ENCODE measurements at regions not wholly inside any gene's neighbourhood (a gene's known extent, or its start where the extent isn't known, plus 50 kb on each side); places are given as distances from the start of the nearest gene placed in this dataset.
"Not testable (repeated sequence)": the region's sequence is repeated elsewhere in the genome, so short reads cannot be mapped to it uniquely, and the experiment has no call there.

DNA sequence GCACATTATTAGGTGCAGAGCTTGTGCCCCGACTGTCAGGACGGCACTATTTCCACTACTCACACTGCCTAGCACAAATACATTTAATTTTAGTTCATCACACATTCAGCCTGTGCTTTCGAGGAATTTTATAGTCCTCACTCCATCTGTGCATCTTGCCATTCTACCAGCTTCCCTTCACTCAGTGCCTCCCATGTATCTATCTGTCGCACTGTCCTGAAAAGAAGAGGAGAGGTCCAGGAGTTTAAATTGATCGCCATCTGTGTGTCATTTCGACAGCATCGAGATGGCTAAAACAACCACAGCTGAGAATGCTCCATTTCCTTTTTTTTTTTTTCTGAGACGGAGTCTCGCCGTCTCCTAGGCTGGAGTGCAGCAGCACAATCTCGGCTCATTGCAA lies 97.6 kb upstream of the FOXN3 start:
- no peak for DNase-seq

DNA sequence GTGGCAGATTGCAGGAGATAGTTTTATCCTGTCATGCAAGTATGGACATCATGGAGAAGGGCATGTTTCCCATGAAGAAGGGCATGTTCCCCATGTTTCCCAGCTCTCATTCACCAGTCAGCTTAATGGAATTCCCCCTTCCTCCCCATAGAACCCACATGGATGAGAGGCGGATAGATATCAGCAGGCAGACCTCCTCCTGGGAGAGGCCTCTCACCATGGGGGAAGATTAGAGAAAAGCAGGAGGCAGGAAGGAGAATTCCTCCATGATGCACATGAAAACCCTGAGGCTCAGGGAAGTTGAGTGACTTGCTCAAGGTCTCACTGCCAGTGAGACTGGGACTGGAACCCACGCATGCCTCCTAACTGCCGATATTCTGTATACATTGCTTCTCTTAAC lies 92.9 kb upstream of the FOXN3 start:
- no peak for DNase-seq

DNA sequence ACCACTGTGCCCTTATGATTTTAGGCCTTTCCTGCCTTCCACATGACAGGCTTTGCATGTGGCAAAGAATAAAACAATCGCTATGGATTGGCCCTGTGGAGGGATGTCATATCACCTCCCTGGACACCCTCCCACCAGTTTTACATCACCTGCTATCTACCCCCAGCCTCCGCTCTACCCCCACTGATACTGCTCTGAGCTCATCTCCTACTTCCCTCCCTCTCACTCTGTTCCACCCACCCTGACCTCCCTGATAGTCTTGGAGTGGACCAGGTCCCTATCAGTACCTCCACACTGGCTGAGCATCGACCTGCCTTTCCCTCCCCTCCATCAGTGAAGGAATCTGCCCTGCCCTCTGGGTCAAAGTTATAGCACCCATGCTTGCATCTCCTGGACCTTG lies 91.8 kb upstream of the FOXN3 start:
- DNase-seq, result no peak

DNA sequence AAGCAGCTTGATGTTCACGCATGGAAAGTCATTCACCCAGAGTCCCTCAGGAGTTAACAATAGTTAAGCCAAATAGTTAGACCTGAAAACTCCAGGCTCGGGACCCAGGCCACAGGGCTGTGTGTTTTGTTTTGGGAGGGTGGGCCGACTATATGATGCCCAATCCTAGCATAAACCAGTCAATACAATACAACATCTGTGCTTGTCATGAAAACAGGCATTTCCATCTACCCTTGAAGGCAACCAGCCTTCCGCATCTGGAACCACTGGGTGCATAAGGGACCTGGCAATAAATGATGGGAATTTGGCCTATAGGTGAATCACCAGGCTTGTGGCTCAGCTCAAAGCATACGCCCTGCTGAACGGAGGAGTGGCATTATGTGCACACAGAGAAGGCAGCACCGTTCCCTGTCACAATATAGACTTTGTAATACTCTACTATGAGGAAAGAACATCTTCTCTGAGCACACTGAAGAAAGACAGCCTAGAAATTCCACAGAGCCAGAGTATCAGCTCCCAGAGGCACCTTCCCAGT lies 91.0 kb upstream of the FOXN3 start:
- DNase-seq, result no peak

DNA sequence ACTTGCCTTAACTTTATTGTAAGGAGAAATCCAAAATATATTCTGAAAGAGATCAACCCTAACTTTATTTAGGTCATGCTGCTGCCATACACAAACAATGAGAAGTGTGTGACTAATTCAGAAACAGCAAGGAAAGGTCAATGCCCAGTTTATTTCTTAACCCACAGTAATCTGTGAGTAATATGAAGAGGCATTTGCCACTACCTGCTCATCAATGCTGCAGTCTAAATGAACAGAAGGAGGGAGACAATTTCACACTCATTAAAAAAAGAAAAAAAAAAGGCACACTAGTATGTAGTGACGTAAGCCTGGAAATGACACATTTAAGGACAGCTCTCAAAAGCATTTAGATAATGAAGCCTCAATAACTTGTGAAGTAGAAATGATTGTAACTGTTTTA lies 90.5 kb upstream of the FOXN3 start:
- DNase-seq, result no peak

DNA sequence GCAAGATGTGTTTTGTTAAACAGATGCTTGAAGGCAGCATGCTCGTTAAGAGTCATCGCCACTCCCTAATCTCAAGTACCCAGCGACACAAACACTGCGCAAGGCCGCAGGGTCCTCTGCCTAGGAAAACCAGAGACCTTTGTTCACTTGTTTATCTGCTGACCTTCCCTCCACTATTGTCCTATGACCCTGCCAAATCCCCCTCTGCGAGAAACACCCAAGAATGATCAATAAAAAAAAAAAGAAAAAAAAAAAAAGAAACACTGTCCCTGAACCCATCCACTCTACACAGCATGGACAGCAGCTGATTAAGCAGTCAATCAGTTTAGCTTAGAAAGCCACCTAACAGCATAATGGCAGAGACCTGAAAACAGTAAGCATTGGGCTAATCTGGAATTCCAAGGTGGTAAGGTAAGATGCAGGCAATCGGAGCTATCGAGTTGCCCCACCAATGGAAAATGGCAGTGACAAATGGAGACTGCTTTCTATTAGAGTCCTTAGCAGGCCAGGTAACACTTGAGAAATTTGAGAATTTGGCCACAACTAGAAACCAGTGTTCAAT lies 89.9 kb upstream of the FOXN3 start:
- DNase-seq, result not testable (repeated sequence)

DNA sequence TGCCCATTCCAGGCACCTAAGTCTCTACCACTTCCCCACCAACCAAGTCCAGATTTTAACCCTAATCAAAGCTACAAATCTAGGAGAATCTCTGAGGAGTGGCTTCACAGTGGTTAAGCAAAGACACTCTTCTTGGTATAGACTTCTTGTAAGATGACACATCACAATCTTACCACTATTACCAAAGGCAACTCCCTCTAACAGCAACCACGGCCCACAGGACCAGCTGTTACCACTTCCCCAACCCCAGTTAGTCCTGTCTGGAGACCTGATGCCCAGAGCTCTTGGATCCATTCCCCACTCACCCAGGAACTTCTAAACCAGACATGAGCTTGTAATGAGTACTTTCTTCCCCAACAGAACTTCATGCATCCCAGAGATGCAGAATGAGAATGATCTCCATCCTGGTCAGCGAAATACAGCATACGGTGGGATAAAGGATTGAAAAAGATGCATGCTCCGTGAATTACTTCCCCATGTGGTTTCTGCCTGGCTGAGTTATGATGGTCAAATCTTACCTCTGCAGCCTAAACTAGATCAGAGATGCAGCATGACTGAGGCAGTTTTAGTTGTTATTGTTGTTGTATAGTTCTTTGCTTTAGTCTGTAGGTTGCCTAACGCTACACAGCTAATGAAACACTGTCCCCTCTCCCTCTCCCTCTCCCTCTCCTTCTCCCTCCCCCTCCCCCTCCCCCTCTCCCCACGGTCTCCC lies 87.7 kb upstream of the FOXN3 start:
- no peak for DNase-seq

DNA sequence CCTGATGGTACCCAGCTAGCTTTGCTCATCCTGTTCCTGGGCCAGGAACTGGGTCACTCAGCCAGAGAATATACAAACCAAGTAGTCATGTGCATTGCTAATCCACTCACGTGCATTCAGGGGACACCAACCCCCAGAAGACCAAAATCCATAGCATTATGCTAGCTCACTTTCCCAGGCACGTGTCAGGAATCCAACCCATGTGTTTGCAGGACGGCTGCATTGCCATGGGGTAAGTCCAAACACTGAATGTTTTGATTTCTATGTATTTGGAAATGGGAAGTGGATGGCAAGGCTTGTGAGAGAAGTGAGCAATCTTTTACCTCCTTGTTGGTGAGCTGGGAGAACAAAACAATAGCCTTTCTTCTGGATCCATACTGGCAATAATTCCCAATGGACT lies 87.1 kb upstream of the FOXN3 start:
- no peak for DNase-seq

DNA sequence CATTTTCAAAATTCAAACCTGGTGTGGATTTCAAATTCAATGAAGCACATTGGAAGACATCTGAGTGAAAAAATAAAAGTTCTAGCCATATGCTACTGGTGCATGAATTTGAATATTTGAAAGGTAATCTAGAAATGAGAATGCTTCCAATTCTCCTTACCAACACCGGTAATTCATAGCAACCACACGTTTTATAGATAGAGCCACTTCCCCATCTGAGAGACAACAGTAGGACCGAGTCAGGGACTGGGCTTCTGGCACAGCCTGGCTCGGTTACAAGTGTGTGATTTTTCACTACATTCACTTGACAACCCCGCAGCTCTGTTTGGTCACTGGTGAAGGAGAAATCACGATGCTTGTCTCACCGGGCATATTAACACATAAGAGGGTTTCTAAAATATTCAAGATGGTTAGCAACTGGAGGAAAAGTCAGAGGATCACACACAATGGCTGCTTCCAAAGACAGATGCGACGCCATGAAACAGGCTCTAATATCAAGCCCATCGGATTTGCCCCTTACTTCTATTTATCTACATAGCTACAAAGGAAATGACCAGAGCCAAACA lies 86.5 kb upstream of the FOXN3 start:
- no peak for DNase-seq

DNA sequence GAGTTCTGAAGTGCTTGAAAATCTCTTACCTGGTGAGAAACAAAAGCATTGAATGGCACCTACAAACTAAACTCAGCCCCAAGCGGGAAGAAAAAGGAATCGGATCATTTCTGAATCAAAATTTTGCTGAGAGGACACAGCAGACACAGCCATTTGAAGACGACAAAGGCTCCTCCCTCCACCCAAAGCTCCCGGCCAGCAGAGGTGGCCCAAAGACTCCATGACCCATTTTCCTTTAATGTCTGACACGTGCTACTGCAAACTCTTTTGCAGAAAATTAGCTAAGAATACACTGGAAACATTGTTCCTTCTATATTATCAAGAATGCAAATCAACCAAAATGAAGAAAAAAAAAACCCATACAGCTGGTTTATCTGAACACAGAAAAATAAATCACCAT lies 85.9 kb upstream of the FOXN3 start:
- no peak for DNase-seq

DNA sequence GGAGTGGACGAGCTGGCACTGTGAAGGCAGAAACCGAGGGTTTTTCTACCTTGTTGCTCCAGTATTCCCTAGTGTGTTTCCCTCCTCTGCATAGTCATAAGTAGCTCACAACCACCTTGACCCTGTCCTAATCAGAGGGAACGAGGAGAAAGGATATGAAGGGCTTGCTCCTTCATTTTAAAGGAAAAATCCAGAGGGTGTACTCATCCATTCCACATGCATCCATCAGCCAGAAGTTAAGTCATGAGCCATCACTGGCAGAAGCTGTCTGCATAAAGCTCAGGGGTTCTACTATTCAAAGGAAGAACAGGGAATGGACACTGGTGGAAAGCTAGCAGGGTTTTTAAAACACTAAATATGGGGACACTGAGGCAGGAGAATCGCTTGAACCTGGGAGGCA lies 84.3 kb upstream of the FOXN3 start:
- DNase-seq, result no peak

DNA sequence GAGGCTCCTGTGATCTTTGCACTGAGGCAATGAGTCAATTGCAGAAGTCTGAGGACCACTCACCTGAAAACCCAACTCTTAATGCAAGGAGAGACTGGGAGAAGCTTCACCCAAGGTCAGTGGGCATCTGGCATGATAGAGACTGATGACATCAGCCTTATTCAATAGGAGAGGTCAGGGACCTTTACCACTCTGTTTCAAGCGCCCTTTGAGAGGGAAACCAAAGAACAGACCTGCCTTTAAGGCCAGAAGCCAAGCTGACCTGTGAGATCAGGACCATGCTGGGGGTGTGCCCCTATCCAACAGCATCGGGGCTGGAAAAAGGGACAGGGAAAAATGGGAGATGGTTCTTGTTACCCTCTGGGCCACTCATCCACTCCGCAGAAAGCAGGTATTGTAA lies 83.3 kb upstream of the FOXN3 start:
- no peak for DNase-seq

DNA sequence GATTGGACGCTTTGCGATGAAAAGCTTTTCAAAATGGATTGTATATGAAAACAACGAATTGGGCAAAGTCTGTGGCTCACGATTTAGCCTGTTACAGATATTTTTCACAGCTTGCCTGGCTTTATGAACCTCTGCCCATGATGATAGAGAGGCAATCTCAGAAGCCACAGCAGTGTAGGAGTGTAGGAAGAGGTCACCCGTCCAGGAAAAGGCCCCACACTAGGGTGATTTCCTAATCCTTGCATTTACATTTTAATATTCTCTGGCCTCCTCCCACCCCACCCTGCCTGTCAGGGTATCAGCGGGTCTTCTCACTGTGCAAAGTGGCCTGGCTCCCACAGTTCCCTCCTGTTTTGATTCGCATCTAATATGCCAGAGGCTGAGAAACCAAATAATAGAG lies 81.8 kb upstream of the FOXN3 start:
- no peak for DNase-seq

DNA sequence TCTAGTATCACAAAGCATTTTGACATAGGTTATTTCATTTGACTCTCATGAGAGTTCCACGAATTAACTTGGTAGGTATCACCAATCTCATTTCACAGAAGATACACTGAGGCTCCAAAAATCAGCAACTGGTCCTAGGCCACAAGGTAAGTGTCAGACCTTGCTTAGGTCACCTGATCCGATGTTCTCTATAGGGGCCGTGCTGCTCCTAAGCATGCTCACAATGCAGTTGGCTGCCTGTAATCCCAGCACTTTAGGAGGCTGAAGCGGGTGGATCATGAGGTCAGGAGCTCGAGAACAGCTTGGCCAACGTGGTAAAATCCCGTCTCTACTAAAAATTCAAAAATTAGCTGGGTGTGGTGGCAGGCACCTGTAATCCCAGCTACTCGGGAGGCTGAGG lies 78.7 kb upstream of the FOXN3 start:
- DNase-seq, result no peak

DNA sequence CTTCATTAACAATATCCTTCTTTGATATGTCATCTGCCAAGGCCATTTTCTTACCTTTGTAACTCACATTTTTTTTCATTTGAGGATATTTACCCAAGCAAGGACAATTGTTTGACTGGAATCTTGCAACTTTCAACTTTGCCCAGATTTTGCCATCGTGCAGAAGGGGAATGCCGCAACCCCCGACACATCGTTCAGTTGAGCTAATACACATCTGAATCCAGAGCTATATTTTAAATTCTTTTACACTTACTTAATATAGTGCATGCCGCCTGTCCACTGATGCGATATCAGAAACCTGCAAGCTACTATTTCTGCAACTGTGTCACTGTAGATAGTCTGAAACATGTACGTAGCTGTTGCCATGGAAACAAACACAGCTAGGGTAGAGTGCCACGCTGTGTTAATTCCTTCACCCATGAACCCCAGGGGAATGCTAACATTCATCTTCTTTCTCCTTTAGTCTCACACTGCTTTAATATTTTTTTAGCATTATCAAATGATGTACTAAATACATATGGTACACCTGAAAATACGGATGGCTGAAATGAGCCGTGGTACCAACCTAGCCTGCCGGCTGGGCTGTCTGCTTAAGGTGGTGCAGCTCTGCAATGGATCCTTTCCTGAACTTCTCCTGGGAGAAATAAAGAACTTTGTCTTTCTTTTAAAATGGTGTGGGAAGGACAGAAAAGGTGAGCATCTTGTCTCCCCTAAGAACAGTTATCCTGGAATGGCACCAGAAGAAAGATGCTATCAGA lies 77.0 kb upstream of the FOXN3 start:
- no peak for DNase-seq

DNA sequence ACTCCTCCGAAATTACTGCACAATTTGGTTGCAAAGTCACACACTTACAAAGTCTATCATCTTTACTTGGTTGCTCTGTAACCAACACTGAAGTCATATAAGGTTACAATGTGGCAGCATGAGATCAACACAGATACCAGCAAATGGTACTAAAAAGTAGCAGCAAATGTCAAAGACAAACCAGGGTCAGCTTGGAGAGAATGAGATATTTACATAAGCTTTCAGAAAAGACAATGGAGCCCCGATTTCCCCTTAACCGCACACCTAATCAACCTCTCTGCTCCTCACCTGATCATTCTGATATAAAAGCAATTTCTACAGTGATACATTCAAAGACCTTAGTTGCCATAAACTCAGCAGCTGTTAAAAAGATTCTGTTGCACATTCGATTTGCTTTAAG lies 76.4 kb upstream of the FOXN3 start:
- no peak for DNase-seq

DNA sequence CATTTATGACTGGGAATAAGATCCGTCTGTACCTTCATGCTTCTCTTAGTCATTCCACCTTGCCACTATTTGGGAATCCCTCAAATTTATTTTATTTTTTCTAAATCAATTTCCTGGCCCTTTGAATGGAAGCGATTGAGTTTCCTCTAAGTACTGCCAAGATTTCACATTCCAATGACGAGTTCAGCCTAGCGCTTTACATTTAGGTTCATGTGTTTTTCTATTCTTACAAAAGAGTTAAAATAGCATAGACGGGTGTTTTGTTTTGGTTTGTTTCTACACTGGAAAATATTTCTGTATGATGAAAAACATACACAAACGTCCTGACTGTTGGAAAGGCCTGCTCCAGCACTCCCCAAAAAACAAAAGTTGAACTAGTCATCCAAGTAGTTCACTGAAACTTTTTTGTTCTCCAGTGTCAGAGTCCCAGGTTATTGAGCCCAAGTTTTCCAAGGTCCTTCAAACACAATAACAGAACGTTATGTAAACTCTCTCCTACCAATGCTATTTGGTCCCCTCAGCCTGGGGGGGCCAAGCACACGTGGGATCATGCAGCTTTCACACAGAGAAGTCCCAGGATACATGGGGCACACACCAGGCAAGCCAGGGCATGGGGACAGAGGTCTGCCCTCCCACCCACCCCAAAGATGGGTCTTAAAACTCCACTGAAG lies 74.8 kb upstream of the FOXN3 start:
- no peak for DNase-seq

DNA sequence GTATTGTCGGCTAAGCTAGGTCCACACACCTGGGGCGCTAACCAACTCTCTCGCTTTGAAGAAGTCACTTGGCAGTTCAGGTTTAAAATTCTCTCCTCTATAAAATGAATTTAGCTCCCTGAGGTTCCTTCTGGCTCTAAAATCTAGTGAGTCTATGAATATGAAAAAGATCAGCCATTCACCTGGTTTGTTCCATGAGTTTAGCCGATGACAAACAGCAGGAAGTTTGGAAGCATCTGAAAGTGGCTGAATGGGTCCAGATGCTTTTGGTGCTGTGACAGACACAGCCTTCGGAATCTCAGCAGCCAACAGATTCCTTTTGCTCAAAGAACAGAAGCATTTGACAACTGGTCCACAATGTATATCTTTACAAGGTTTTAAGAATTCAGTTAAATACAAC lies 73.4 kb upstream of the FOXN3 start:
- no peak for DNase-seq

DNA sequence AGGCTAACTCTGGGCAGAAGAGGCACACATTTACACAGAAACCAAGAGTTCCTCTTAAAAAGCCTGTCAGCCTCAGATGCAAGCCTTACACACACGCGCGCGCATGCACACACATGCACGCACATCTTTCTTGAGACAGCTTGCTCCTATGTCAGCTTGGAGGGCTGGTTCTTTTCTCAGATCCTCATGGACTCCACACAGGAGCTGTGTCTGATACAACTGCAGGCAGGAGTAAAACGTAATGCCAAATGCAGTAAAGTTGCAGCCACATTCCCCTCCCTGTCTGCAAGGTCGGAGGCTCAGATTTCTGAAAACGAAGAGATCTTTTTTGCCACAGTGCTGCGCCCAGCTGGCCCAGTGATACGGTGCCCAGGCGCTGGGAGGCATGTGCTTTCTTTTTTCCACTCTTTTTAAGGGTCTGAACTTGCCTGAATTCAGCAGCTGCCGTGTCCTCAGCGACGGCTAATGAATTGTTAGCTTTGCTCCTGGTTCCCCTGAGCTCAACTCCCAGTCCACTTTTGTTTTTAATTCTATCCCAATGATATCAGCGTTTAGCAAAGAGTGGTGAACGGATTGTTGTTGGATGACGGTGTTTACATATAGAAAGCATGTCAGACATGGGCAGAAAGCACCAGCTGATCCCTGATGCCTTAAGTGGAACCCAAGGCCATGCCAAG lies 72.9 kb upstream of the FOXN3 start:
- no peak for DNase-seq

DNA sequence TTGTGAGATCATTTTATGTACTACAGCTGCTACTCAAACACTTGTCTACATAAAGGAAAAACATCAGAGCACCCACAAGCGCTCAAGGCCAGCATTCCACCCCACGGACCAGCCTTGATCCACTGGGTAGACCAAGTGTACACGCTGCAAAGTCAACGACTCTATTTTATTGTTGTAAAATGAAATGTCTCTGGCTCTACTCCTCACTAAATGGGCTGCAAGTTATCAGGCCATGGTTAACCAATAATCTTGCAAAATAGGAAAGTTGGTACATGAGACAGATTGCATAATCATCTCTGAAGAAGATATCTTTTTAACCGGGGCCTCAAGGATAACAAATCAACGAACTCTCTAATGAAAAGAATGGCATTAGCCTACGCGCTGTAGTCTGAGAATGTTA lies 69.9 kb upstream of the FOXN3 start:
- no peak for DNase-seq

DNA sequence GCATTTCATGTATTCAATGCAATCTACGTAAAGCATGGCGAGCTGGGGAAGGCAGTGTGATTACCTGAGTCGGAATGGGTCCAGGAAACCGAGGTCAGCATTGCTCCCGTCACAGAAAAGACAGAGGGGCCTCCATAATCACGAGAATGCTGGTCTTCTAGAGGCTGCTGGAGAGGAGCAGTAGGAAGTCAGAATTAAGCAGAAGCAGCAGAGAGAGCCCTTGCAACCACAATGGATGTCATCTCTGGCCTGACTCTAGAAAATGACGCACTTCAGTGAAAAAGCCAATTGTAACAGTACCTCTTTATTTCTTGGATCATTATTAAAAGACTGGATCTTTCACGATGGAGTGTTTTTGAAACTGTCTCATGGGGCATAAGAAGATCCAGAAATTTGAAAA lies 69.5 kb upstream of the FOXN3 start:
- no peak for DNase-seq

DNA sequence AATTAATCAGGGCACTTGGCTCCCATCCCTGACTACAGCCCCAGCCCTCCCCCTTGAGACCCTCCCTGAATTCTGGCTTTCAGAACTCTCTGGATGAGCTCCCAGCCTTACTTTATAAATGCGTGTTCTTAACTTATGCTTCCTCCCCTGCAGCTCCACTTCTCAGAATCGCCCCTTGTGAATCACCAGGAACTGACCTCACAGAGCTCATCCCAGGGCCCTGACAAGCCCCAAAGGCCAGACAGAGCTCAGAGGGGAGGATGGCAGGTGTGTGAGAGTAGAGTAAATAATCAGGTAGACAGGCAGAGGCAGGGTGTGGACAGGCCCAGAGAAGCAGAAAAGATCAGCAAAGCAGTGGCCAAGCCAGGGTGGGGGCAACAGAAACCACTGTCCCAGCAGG lies 68.2 kb upstream of the FOXN3 start:
- DNase-seq, result no peak

All from SHP77 treated with DMSO at 0.1 percent for 48 hours (cell line).